Glutamatergic neuron (in vitro differentiated cells): ENCODE measurements at regions not wholly inside any gene's neighbourhood (a gene's known extent, or its start where the extent isn't known, plus 50 kb on each side); places are given as distances from the start of the nearest gene placed in this dataset.

Source experiments
- DNase-seq: peaks from one replicate; pipeline ENCODE4 v3.0.0; 2022
- H3K27ac Mint-ChIP-seq: one replicate; pipeline ENCODE4 v1.8.0; 2020; ENCODE audit warnings: mild to moderate bottlenecking, mixed read lengths, inconsistent platforms; ENCODE audit not compliant: unreplicated experiment
- H3K27me3 Mint-ChIP-seq: one replicate; pipeline ENCODE4 v1.8.0; 2020; ENCODE audit warnings: mild to moderate bottlenecking, moderate library complexity, mixed read lengths, inconsistent platforms; ENCODE audit not compliant: unreplicated experiment
- H3K36me3 Mint-ChIP-seq: one replicate; pipeline ENCODE4 v1.8.0; 2020; ENCODE audit warnings: mild to moderate bottlenecking, mixed read lengths, inconsistent platforms; ENCODE audit not compliant: unreplicated experiment
- H3K4me1 Mint-ChIP-seq: one replicate; pipeline ENCODE4 v1.8.0; 2020; ENCODE audit warnings: mild to moderate bottlenecking, low read depth, mixed read lengths, inconsistent platforms; ENCODE audit not compliant: unreplicated experiment
- H3K4me3 Mint-ChIP-seq: one replicate; pipeline ENCODE4 v1.8.0; 2020; ENCODE audit warnings: mild to moderate bottlenecking, mixed read lengths, inconsistent platforms; ENCODE audit not compliant: unreplicated experiment
- H3K9me3 Mint-ChIP-seq: one replicate; pipeline ENCODE4 v1.8.0; 2020; ENCODE audit warnings: mild to moderate bottlenecking, moderate library complexity, mixed read lengths, inconsistent platforms; ENCODE audit not compliant: unreplicated experiment
- CTCF ChIP-seq: fragments of 200-600 bp; sonication (generic); IDR thresholded peaks from one replicate; pipeline ENCODE4 v1.5.0; 2021; ENCODE audit not compliant: partially characterized antibody, unreplicated experiment

- H3K36me3 Mint-ChIP-seq = no peaks in the 10 kb centered on the region
- no peaks in the 10 kb centered on the region for H3K9me3 Mint-ChIP-seq
- no peak for TF ChIP-seq CTCF
- H3K27me3 Mint-ChIP-seq = no peaks in the 10 kb centered on the region
- DNase-seq = no peak
- H3K27ac Mint-ChIP-seq = peak overlapping the region; percentile 64
- H3K4me3 Mint-ChIP-seq = no peak overlapping the region
- H3K4me1 Mint-ChIP-seq = peaks cover 31% of the 10 kb centered on the region
Measured at GRCh38 chr14:26845151-26845818, 247.5 kb upstream of the NOVA1 start.

- Mint-ChIP-seq H3K27me3 (no peaks in the 10 kb centered on the region), H3K4me3 (no peak overlapping the region), H3K9me3 (no peaks in the 10 kb centered on the region), H3K36me3 (peaks cover 6% of the 10 kb centered on the region), H3K4me1 (peaks cover 24% of the 10 kb centered on the region), H3K27ac (no peak overlapping the region)
- no peak for DNase-seq
- TF ChIP-seq CTCF = no peak
Measured at GRCh38 chr14:26846388-26846787, 248.6 kb upstream of the NOVA1 start.

- Mint-ChIP-seq H3K4me1 (peaks cover 13% of the 10 kb centered on the region), H3K27me3 (no peaks in the 10 kb centered on the region), H3K27ac (no peak overlapping the region), H3K36me3 (peaks cover 6% of the 10 kb centered on the region), H3K4me3 (no peak overlapping the region), H3K9me3 (no peaks in the 10 kb centered on the region)
- no peak for DNase-seq
- no peak for TF ChIP-seq CTCF
Measured at GRCh38 chr14:26849514-26849913, 251.7 kb upstream of the NOVA1 start.

- Mint-ChIP-seq H3K27me3 (no peaks in the 10 kb centered on the region), H3K9me3 (peaks cover 2% of the 10 kb centered on the region), H3K36me3 (peaks cover 6% of the 10 kb centered on the region), H3K27ac (peak overlapping the region; percentile 52), H3K4me3 (no peak overlapping the region), H3K4me1 (peaks cover 13% of the 10 kb centered on the region)
- DNase-seq = no peak
- no peak for TF ChIP-seq CTCF
Measured at GRCh38 chr14:26851793-26852192, 254.0 kb upstream of the NOVA1 start.

GRCh38 chr14:26855077-26855753 lies 257.4 kb upstream of the NOVA1 start:
- Mint-ChIP-seq H3K9me3 (peaks cover 2% of the 10 kb centered on the region), H3K27ac (peak overlapping the region; percentile 4), H3K4me1 (peaks cover 40% of the 10 kb centered on the region), H3K36me3 (peaks cover 6% of the 10 kb centered on the region), H3K4me3 (no peak overlapping the region), H3K27me3 (peaks cover 1% of the 10 kb centered on the region)
- no peak for TF ChIP-seq CTCF
- DNase-seq = no peak
